GM23248 (cell line): ENCODE measurements at regions not wholly inside any gene's neighbourhood (a gene's known extent, or its start where the extent isn't known, plus 50 kb on each side); places are given as distances from the start of the nearest gene placed in this dataset.
"Not testable (repeated sequence)": the region's sequence is repeated elsewhere in the genome, so short reads cannot be mapped to it uniquely, and the experiment has no call there.

Source experiments
- DNase-seq: peaks from one replicate; pipeline ENCODE4 v3.0.0-alpha.2; 2015
- H2AFZ ChIP-seq: fragments of 200-600 bp; sonication (generic); 2 replicates; pipeline ENCODE4 v1.6.1; 2016; ENCODE audit warnings: antibody characterized with exemption
- H3F3A ChIP-seq: fragments of 200-600 bp; sonication (generic); 2 replicates; pipeline ENCODE4 v1.6.1; 2016; ENCODE audit warnings: mild to moderate bottlenecking, antibody characterized with exemption, mixed run types; ENCODE audit not compliant: insufficient read depth
- H3K27ac ChIP-seq: fragments of 200-600 bp; sonication (generic); 2 replicates; pipeline ENCODE4 v1.5.1; 2016; ENCODE audit warnings: mild to moderate bottlenecking
- H3K27me3 ChIP-seq: fragments of 200-600 bp; sonication (generic); replicated peaks from 2 replicates; pipeline ENCODE4 v1.6.1; 2016; ENCODE audit warnings: mild to moderate bottlenecking; ENCODE audit not compliant: insufficient read depth
- H3K36me3 ChIP-seq: fragments of 200-600 bp; sonication (generic); 2 replicates; pipeline ENCODE4 v1.6.1; 2016; ENCODE audit warnings: low read depth, mild to moderate bottlenecking
- H3K4me1 ChIP-seq: fragments of 200-600 bp; sonication (generic); 2 replicates; pipeline ENCODE4 v1.6.1; 2016; ENCODE audit warnings: mild to moderate bottlenecking; ENCODE audit not compliant: insufficient read depth
- H3K4me2 ChIP-seq: fragments of 200-600 bp; sonication (generic); one replicate; pipeline ENCODE4 v1.6.1; 2016; ENCODE audit warnings: mild to moderate bottlenecking; ENCODE audit not compliant: unreplicated experiment
- H3K4me3 ChIP-seq: fragments of 200-600 bp; sonication (generic); 2 replicates; pipeline ENCODE4 v1.5.1; 2016; ENCODE audit warnings: mild to moderate bottlenecking
- H3K79me2 ChIP-seq: fragments of 200-600 bp; sonication (generic); 2 replicates; pipeline ENCODE4 v1.6.1; 2016; ENCODE audit warnings: mild to moderate bottlenecking; ENCODE audit not compliant: insufficient read depth
- H3K9ac ChIP-seq: fragments of 200-600 bp; sonication (generic); 2 replicates; pipeline ENCODE4 v1.6.1; 2016; ENCODE audit warnings: mild to moderate bottlenecking
- H3K9me2 ChIP-seq: fragments of 200-600 bp; sonication (generic); 2 replicates; pipeline ENCODE4 v1.6.1; 2016; ENCODE audit warnings: mixed run types, mild to moderate bottlenecking, moderate library complexity; ENCODE audit not compliant: insufficient read depth
- H3K9me3 ChIP-seq: fragments of 200-600 bp; sonication (generic); one replicate; pipeline ENCODE4 v1.6.1; 2017; ENCODE audit warnings: low read depth
- H4K20me1 ChIP-seq: fragments of 200-600 bp; sonication (generic); 2 replicates; pipeline ENCODE4 v1.6.0; 2016; ENCODE audit not compliant: insufficient read depth
- EZH2 ChIP-seq: fragments of 200-600 bp; sonication (generic); IDR thresholded peaks from 2 replicates; pipeline ENCODE4 v1.6.1; 2018; ENCODE audit warnings: antibody characterized with exemption, mild to moderate bottlenecking; ENCODE audit not compliant: insufficient read depth, poor library complexity, severe bottlenecking
- EZH2phosphoT487 ChIP-seq: fragments of 200-600 bp; sonication (generic); IDR thresholded peaks from 2 replicates; pipeline ENCODE4 v1.6.1; 2018; ENCODE audit warnings: antibody characterized with exemption, moderate library complexity, mild to moderate bottlenecking, low read depth; ENCODE audit not compliant: insufficient read depth
- WGBS, 2 experiments: methylation state at CpG; one replicate each; pipeline ENCODE4 v1.1.6; 2015 to 2017; ENCODE audit warnings: low lambda C conversion rate in 2 of 2, low coverage in 1 of 2; ENCODE audit errors: missing lambda C conversion rate in 2 of 2; 5-methylcytosine and 5-hydroxymethylcytosine counted together
- in situ Hi-C: fragments of 300-500 bp; cut with MboI; formaldehyde crosslinking; loops from 2 replicates; pipeline ENCODE4 v1.15.0; 2020

- Histone ChIP-seq H3K27ac (no peak overlapping the region), H3K27me3 (no peaks in the 10 kb centered on the region), H3K4me3 (no peak overlapping the region), H4K20me1 (no peaks in the 10 kb centered on the region), H3K36me3 (no peaks in the 10 kb centered on the region), H3K9me3 (no peaks in the 10 kb centered on the region), H2AFZ (no peak overlapping the region), H3K4me2 (no peak overlapping the region), H3K9me2 (no peaks in the 10 kb centered on the region), H3K4me1 (no peaks in the 10 kb centered on the region), H3F3A (no peaks in the 10 kb centered on the region), H3K79me2 (no peaks in the 10 kb centered on the region), H3K9ac (no peak overlapping the region)
- WGBS, 2 experiments, result 76 to 79% methylated on average over 10 of the region's 10 CpGs
- in situ Hi-C loops, result no loop called here
- DNase-seq, result peak; percentile 38
- TF ChIP-seq EZH2 (no peak), EZH2phosphoT487 (no peak)
Measured at GRCh38 chr6:9126878-9127560, 691.7 kb upstream of the SLC35B3 start.

DNA sequence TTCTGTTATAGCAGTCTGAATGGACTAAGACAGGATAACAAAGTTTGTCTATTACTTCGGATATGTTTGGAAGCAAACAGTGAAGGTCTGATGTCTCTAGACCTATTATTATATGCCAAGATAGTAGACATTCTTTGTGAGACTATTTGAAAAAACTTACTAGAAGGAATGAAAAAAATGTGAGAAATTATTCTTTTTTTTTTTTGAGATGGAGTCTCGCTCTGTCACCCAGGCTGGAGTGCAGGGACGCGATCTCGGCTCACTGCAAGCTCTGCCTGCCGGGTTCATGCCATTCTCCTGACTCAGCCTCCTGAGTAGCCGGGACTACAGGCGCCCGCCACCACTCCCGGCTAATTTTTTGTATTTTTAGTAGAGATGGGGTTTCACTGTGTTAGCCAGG is 690.7 kb upstream of the SLC35B3 start:
- H3K9ac ChIP-seq, H3F3A ChIP-seq, H3K36me3 ChIP-seq, H3K4me3 ChIP-seq, H3K4me2 ChIP-seq, DNase-seq, H3K4me1 ChIP-seq, H2AFZ ChIP-seq, H3K27ac ChIP-seq, in situ Hi-C loops, H3K9me3 ChIP-seq, H3K27me3 ChIP-seq, H4K20me1 ChIP-seq, H3K79me2 ChIP-seq, H3K9me2 ChIP-seq: not testable (repeated sequence)
- WGBS, 2 experiments, result 90 to 93% methylated on average over 10 of the region's 10 CpGs

DNA sequence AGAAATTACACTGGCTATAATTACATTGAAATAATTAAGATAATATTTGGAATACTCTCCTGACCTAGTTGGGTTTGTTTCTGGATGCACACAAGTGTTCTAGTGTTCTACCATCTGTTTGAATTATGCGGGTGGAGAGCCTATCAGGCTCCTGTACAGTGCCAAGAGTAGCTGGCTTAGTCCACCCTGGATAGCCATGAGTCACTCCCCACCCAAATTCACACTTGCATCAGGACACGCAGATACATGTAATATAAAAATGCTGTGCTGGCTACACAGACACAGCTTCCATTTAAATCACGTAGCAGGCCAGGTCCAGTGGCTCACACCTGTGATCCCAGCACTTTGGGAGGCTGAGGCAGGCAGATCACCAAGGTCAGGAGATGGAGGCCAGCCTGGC is 686.2 kb upstream of the SLC35B3 start:
- DNase-seq, result peak; percentile 73
- H3K9me3 ChIP-seq, result no peaks in the 10 kb centered on the region
- no peak overlapping the region for H3K9ac ChIP-seq
- H3K4me3 ChIP-seq, result no peak overlapping the region
- in situ Hi-C loops, result no loop called here
- 5% methylated on average over 3 of the region's 3 CpGs for WGBS, 2 experiments
- H3K4me2 ChIP-seq, result no peak overlapping the region
- no peaks in the 10 kb centered on the region for H3K36me3 ChIP-seq
- no peaks in the 10 kb centered on the region for H3F3A ChIP-seq
- peaks cover 1% of the 10 kb centered on the region for H3K4me1 ChIP-seq
- H4K20me1 ChIP-seq, result no peaks in the 10 kb centered on the region
- H3K27me3 ChIP-seq, result no peaks in the 10 kb centered on the region
- no peaks in the 10 kb centered on the region for H3K9me2 ChIP-seq
- no peak overlapping the region for H2AFZ ChIP-seq
- no peak for TF ChIP-seq EZH2phosphoT487
- no peak for TF ChIP-seq EZH2
- H3K27ac ChIP-seq, result no peak overlapping the region
- H3K79me2 ChIP-seq, result no peaks in the 10 kb centered on the region

DNA sequence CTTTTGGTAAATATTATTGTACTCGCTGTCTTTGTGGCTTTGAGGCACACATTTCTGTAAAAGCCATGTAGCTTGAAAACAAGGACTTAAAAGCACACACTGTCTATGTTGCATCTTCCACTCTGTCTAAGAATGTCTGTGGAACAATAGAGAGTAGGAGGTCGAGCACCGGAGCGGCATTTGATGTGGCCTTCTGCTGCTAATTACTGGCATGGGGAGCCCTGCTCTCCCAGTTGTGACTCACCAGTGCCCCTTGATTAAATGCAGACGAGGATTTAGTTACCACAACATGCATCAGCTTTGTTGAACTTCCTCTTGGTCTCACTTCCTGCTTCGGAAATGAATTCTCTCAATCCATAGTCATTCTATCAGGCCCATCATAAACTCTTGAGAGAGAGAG is 680.7 kb upstream of the SLC35B3 start:
- Histone ChIP-seq H3K4me2 (peak overlapping the region; percentile 57), H3K27ac (peak overlapping the region; percentile 10; the same call in 1 of the 2 replicates), H2AFZ (peak overlapping the region; percentile 71), H3K9me2 (no peaks in the 10 kb centered on the region), H3K9ac (no peak overlapping the region), H4K20me1 (no peaks in the 10 kb centered on the region), H3K79me2 (no peaks in the 10 kb centered on the region), H3K27me3 (no peaks in the 10 kb centered on the region), H3K36me3 (no peaks in the 10 kb centered on the region), H3K9me3 (no peaks in the 10 kb centered on the region), H3K4me1 (peaks cover 12% of the 10 kb centered on the region), H3K4me3 (peak overlapping the region; percentile 45), H3F3A (no peaks in the 10 kb centered on the region)
- peak; percentile 78 for DNase-seq
- in situ Hi-C loops, result no loop called here
- TF ChIP-seq EZH2 (no peak), EZH2phosphoT487 (no peak)
- 9 to 11% methylated on average over 6 of the region's 6 CpGs for WGBS, 2 experiments

- Histone ChIP-seq H3K9me2 (no peaks in the 10 kb centered on the region), H3K4me3 (no peak overlapping the region), H3K27ac (no peak overlapping the region), H3K36me3 (no peaks in the 10 kb centered on the region), H3K9me3 (no peaks in the 10 kb centered on the region), H3K4me2 (no peak overlapping the region), H3F3A (no peaks in the 10 kb centered on the region), H4K20me1 (no peaks in the 10 kb centered on the region), H3K4me1 (peaks cover 12% of the 10 kb centered on the region), H3K9ac (no peak overlapping the region), H2AFZ (no peak overlapping the region), H3K79me2 (no peaks in the 10 kb centered on the region), H3K27me3 (no peaks in the 10 kb centered on the region)
- DNase-seq, result no peak
- no peak for TF ChIP-seq EZH2phosphoT487
- no peak for TF ChIP-seq EZH2
- WGBS, 2 experiments, result 45 to 56% methylated on average over 3 of the region's 3 CpGs
- in situ Hi-C loops, result no loop called here
Measured at GRCh38 chr6:9112544-9112943, 677.2 kb upstream of the SLC35B3 start.
